ENCODE measurements at regions not wholly inside any gene's neighbourhood (a gene's known extent, or its start where the extent isn't known, plus 50 kb on each side); places are given as distances from the start of the nearest gene placed in this dataset.

DNA sequence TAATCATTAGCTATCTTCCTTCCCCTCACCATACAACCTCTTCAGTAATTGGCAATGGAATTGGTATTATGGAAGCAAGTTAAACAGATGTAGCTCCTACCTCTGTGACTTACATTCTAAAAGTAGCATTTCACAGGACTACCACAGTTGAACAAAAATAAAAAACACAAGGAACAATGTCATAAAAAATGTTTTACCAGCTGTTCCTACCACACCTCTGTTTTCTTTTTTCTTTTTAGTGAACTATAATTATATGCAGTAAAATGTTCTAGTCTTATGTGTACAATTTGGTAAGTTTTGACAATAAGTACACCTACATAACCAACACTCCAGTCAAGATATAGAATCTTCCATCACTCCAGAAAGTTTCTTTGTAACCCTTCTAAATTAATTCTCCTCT lies 54.1 kb upstream of the GEMIN8 start:
- no peaks in the 10 kb centered on the region for H3K36me3 Mint-ChIP-seq
- CTCF ChIA-PET = no interaction called here
- H3K27ac Mint-ChIP-seq = no peak overlapping the region
- H3K9me3 Mint-ChIP-seq = no peaks in the 10 kb centered on the region
- DNase-seq = no peak
- peaks cover 2% of the 10 kb centered on the region for H3K27me3 Mint-ChIP-seq
- H3K4me3 Mint-ChIP-seq = no peak overlapping the region
- intact Hi-C loops (cut with micrococcal nuclease) = no loop called here
- POLR2A ChIA-PET = no interaction called here
- no peaks in the 10 kb centered on the region for H3K4me1 Mint-ChIP-seq (ENCODE audit: low read depth)

- Mint-ChIP-seq H3K27me3 (no peaks in the 10 kb centered on the region), H3K9me3 (no peaks in the 10 kb centered on the region), H3K27ac (no peak overlapping the region), H3K4me1 (ENCODE audit: low read depth) (no peaks in the 10 kb centered on the region), H3K4me3 (no peak overlapping the region), H3K36me3 (no peaks in the 10 kb centered on the region)
- DNase-seq = no peak
- intact Hi-C loops (cut with micrococcal nuclease) = no loop called here
- ChIA-PET CTCF (no interaction called here), POLR2A (no interaction called here)
Measured at GRCh38 chrX:14079891-14080430, 50.3 kb upstream of the GEMIN8 start.
